CD4-positive, alpha-beta memory T cell (primary cell): ENCODE measurements at regions not wholly inside any gene's neighbourhood (a gene's known extent, or its start where the extent isn't known, plus 50 kb on each side); places are given as distances from the start of the nearest gene placed in this dataset.
"Not testable (repeated sequence)": the region's sequence is repeated elsewhere in the genome, so short reads cannot be mapped to it uniquely, and the experiment has no call there.

Experiments used
- CTCF ChIA-PET: fragments of 350-600 bp; sonication (Branson Sonifier 250); formaldehyde crosslinking; loops from one replicate; lab custom pipeline; 2021; ENCODE audit warnings: inconsistent platforms; ENCODE audit not compliant: partially characterized antibody; lab: Charles Lee
- POLR2A ChIA-PET: fragments of 350-600 bp; sonication (Branson Sonifier 250); formaldehyde crosslinking; loops from one replicate; lab custom pipeline; 2021; ENCODE audit not compliant: partially characterized antibody; lab: Charles Lee
- DNase-seq, 5 donors: peaks; one replicate each; pipeline versions ENCODE4 v3.0.0 to v3.0.0-alpha.2; 2020 to 2022; ENCODE audit warnings: mixed read lengths in 1 of 5
- H3K27ac ChIP-seq: one replicate; pipeline ENCODE4 v1.7.0; 2013; ENCODE audit warnings: low read depth, low read length
- H3K27me3 ChIP-seq: 2 replicates; pipeline ENCODE4 v1.7.0; 2013; ENCODE audit warnings: mild to moderate bottlenecking, low read length, moderate library complexity; ENCODE audit not compliant: insufficient read depth
- H3K36me3 ChIP-seq: 2 replicates; pipeline ENCODE4 v1.7.0; 2013; ENCODE audit warnings: mild to moderate bottlenecking, low read length, moderate library complexity; ENCODE audit not compliant: insufficient read depth
- H3K4me1 ChIP-seq: 2 replicates; pipeline ENCODE4 v1.7.0; 2013; ENCODE audit warnings: mild to moderate bottlenecking, low read length, moderate library complexity; ENCODE audit not compliant: insufficient read depth
- H3K4me3 ChIP-seq, 2 donors: one replicate each; pipeline ENCODE4 v1.7.0; 2013; ENCODE audit warnings: low read length in 2 of 2, mild to moderate bottlenecking in 1 of 2
- H3K9me3 ChIP-seq, 2 donors: one replicate each; pipeline ENCODE4 v1.7.0; 2013; ENCODE audit warnings: low read length in 2 of 2, control low read depth in 1 of 2; ENCODE audit not compliant: control insufficient read depth in 1 of 2
- H3K27ac Mint-ChIP-seq, 7 donors: one replicate each; pipeline ENCODE4 v1.8.0; 2020 to 2021; ENCODE audit warnings: mixed read lengths in 7 of 7, mild to moderate bottlenecking in 6 of 7, inconsistent platforms in 3 of 7, moderate library complexity in 3 of 7
- H3K27me3 Mint-ChIP-seq, 2 donors: one replicate each; pipeline ENCODE4 v1.8.0; 2020 to 2021; ENCODE audit warnings: mixed read lengths in 2 of 2
- H3K36me3 Mint-ChIP-seq, 2 donors: one replicate each; pipeline ENCODE4 v1.8.0; 2020 to 2021; ENCODE audit warnings: mixed read lengths in 2 of 2, inconsistent platforms in 1 of 2, mild to moderate bottlenecking in 1 of 2
- H3K4me1 Mint-ChIP-seq, 4 donors: one replicate each; pipeline ENCODE4 v1.8.0; 2020 to 2021; ENCODE audit warnings: mixed read lengths in 4 of 4, mild to moderate bottlenecking in 1 of 4
- H3K4me3 Mint-ChIP-seq, 8 donors: one replicate each; pipeline ENCODE4 v1.8.0; 2020 to 2021; ENCODE audit warnings: mixed read lengths in 8 of 8, mild to moderate bottlenecking in 7 of 8, moderate library complexity in 6 of 8, inconsistent platforms in 3 of 8
- H3K9me3 Mint-ChIP-seq, 8 donors: one replicate each; pipeline ENCODE4 v1.8.0; 2020 to 2021; ENCODE audit warnings: mixed read lengths in 8 of 8, mild to moderate bottlenecking in 5 of 8, inconsistent platforms in 3 of 8, moderate library complexity in 1 of 8
- intact Hi-C: fragments of 100-400 bp; cut with micrococcal nuclease; formaldehyde crosslinking; loops from one replicate; pipeline ENCODE4 v1.15.1; 2023

- Histone ChIP-seq H3K36me3 (no peaks in the 10 kb centered on the region), H3K27ac (no peak overlapping the region), H3K9me3 (no peaks in the 10 kb centered on the region), H3K4me1 (no peaks in the 10 kb centered on the region), H3K27me3 (no peaks in the 10 kb centered on the region), H3K4me3 (no peak overlapping the region)
- ChIA-PET POLR2A (no interaction called here), CTCF (no interaction called here)
- intact Hi-C loops, result no loop called here
- Mint-ChIP-seq H3K36me3 (no peaks in the 10 kb centered on the region), H3K27ac (no peak overlapping the region), H3K4me1 (no peaks in the 10 kb centered on the region), H3K4me3 (no peak overlapping the region), H3K27me3 (no peaks in the 10 kb centered on the region), H3K9me3 (peaks cover 4 to 23% (median 14%) of the 10 kb centered on the region in 8 donors)
- DNase-seq, result no peak
Measured at GRCh38 chr18:34511435-34511834, 198.7 kb upstream of the DTNA start.

GRCh38 chr18:34511879-34512278 lies 198.2 kb upstream of the DTNA start:
- Histone ChIP-seq H3K9me3 (no peaks in the 10 kb centered on the region), H3K27me3 (no peaks in the 10 kb centered on the region), H3K36me3 (no peaks in the 10 kb centered on the region), H3K4me1 (no peaks in the 10 kb centered on the region), H3K4me3 (no peak overlapping the region), H3K27ac (no peak overlapping the region)
- no peaks in the 10 kb centered on the region for H3K4me1 Mint-ChIP-seq
- intact Hi-C loops, result no loop called here
- no peak overlapping the region for H3K4me3 Mint-ChIP-seq
- H3K36me3 Mint-ChIP-seq, result no peaks in the 10 kb centered on the region
- POLR2A ChIA-PET, result no interaction called here
- H3K9me3 Mint-ChIP-seq, result peaks cover 4 to 27% (median 13%) of the 10 kb centered on the region in 8 donors
- DNase-seq, result no peak
- CTCF ChIA-PET, result no interaction called here
- H3K27ac Mint-ChIP-seq, result no peak overlapping the region
- no peaks in the 10 kb centered on the region for H3K27me3 Mint-ChIP-seq

GRCh38 chr18:34514238-34514637 lies 195.9 kb upstream of the DTNA start:
- Mint-ChIP-seq H3K4me1 (no peaks in the 10 kb centered on the region), H3K27ac (no peak overlapping the region), H3K36me3 (no peaks in the 10 kb centered on the region), H3K4me3 (no peak overlapping the region), H3K27me3 (no peaks in the 10 kb centered on the region), H3K9me3 (peaks cover 4 to 31% (median 16%) of the 10 kb centered on the region in 8 donors)
- H3K4me3 ChIP-seq, result no peak overlapping the region
- CTCF ChIA-PET, result no interaction called here
- H3K4me1 ChIP-seq, result no peaks in the 10 kb centered on the region
- intact Hi-C loops, result no loop called here
- H3K36me3 ChIP-seq, result no peaks in the 10 kb centered on the region
- H3K9me3 ChIP-seq, result no peaks in the 10 kb centered on the region
- H3K27me3 ChIP-seq, result no peaks in the 10 kb centered on the region
- DNase-seq, result no peak
- H3K27ac ChIP-seq, result no peak overlapping the region
- POLR2A ChIA-PET, result no interaction called here

GRCh38 chr18:34514957-34515356 lies 195.1 kb upstream of the DTNA start:
- POLR2A ChIA-PET, result no interaction called here
- H3K27ac Mint-ChIP-seq, result no peak overlapping the region

GRCh38 chr18:34516355-34516754 lies 193.7 kb upstream of the DTNA start:
- POLR2A ChIA-PET, H3K4me3 Mint-ChIP-seq, H3K27ac Mint-ChIP-seq, H3K4me1 ChIP-seq, H3K36me3 ChIP-seq, H3K36me3 Mint-ChIP-seq, H3K27ac ChIP-seq, H3K9me3 ChIP-seq, H3K4me3 ChIP-seq, intact Hi-C loops, CTCF ChIA-PET, H3K4me1 Mint-ChIP-seq, DNase-seq, H3K27me3 Mint-ChIP-seq, H3K27me3 ChIP-seq: not testable (repeated sequence)
- peaks cover 3 to 30% (median 15%) of the 10 kb centered on the region in 8 donors for H3K9me3 Mint-ChIP-seq

More at GRCh38 chr18:34514957-34515356, 195.1 kb upstream of the DTNA start:
- H3K9me3 Mint-ChIP-seq, result peaks cover 4 to 26% (median 14%) of the 10 kb centered on the region in 8 donors
- Histone ChIP-seq H3K4me3 (no peak overlapping the region), H3K27me3 (no peaks in the 10 kb centered on the region), H3K27ac (no peak overlapping the region), H3K36me3 (no peaks in the 10 kb centered on the region), H3K9me3 (no peaks in the 10 kb centered on the region), H3K4me1 (no peaks in the 10 kb centered on the region)
- no peaks in the 10 kb centered on the region for H3K4me1 Mint-ChIP-seq
- CTCF ChIA-PET, result no interaction called here
- H3K27me3 Mint-ChIP-seq, result no peaks in the 10 kb centered on the region
- no peaks in the 10 kb centered on the region for H3K36me3 Mint-ChIP-seq
- DNase-seq, result no peak
- intact Hi-C loops, result no loop called here
- H3K4me3 Mint-ChIP-seq, result no peak overlapping the region

- H3K36me3 ChIP-seq, H3K4me1 ChIP-seq, H3K27ac Mint-ChIP-seq, H3K4me3 Mint-ChIP-seq, DNase-seq, H3K4me3 ChIP-seq, H3K27ac ChIP-seq, H3K9me3 ChIP-seq, CTCF ChIA-PET, H3K27me3 ChIP-seq, POLR2A ChIA-PET, H3K4me1 Mint-ChIP-seq, H3K36me3 Mint-ChIP-seq, intact Hi-C loops, H3K27me3 Mint-ChIP-seq: not testable (repeated sequence)
- H3K9me3 Mint-ChIP-seq, result peaks cover 7 to 34% (median 16%) of the 10 kb centered on the region in 8 donors
Measured at GRCh38 chr18:34516996-34517395, 193.1 kb upstream of the DTNA start.

GRCh38 chr18:34521040-34521439 lies 189.1 kb upstream of the DTNA start:
- no peak overlapping the region for H3K4me3 Mint-ChIP-seq
- intact Hi-C loops, result no loop called here
- no peaks in the 10 kb centered on the region for H3K4me1 Mint-ChIP-seq
- H3K9me3 Mint-ChIP-seq, result peaks cover 3 to 23% (median 9%) of the 10 kb centered on the region in 8 donors
- H3K4me1 ChIP-seq, result no peaks in the 10 kb centered on the region
- POLR2A ChIA-PET, result no interaction called here
- H3K27me3 ChIP-seq, result no peaks in the 10 kb centered on the region
- DNase-seq, result no peak
- H3K27me3 Mint-ChIP-seq, result no peaks in the 10 kb centered on the region
- no peaks in the 10 kb centered on the region for H3K36me3 ChIP-seq
- no peak overlapping the region for H3K27ac Mint-ChIP-seq
- H3K27ac ChIP-seq, result no peak overlapping the region
- H3K9me3 ChIP-seq, result no peaks in the 10 kb centered on the region
- CTCF ChIA-PET, result no interaction called here
- H3K4me3 ChIP-seq, result no peak overlapping the region
- H3K36me3 Mint-ChIP-seq, result no peaks in the 10 kb centered on the region

GRCh38 chr18:34522603-34523002 lies 187.5 kb upstream of the DTNA start:
- Histone ChIP-seq H3K36me3 (no peaks in the 10 kb centered on the region), H3K4me3 (no peak overlapping the region), H3K27ac (no peak overlapping the region), H3K9me3 (no peaks in the 10 kb centered on the region), H3K4me1 (no peaks in the 10 kb centered on the region), H3K27me3 (no peaks in the 10 kb centered on the region)
- Mint-ChIP-seq H3K27ac (no peak overlapping the region), H3K4me1 (no peaks in the 10 kb centered on the region), H3K36me3 (no peaks in the 10 kb centered on the region), H3K4me3 (no peak overlapping the region), H3K9me3 (peaks cover 0 to 19% (median 7%) of the 10 kb centered on the region in 8 donors), H3K27me3 (no peaks in the 10 kb centered on the region)
- CTCF ChIA-PET, result no interaction called here
- intact Hi-C loops, result no loop called here
- DNase-seq, result no peak
- POLR2A ChIA-PET, result no interaction called here
